Occipital lobe (tissue), 1 donor: ENCODE measurements at regions not wholly inside any gene's neighbourhood (a gene's known extent, or its start where the extent isn't known, plus 50 kb on each side); places are given as distances from the start of the nearest gene placed in this dataset.
"Not testable (repeated sequence)": the region's sequence is repeated elsewhere in the genome, so short reads cannot be mapped to it uniquely, and the experiment has no call there.

ENCODE experiments used
- DNase-seq: peaks from one replicate; lab custom pipeline; 2025; lab: John Stamatoyannopoulos, UW

DNA sequence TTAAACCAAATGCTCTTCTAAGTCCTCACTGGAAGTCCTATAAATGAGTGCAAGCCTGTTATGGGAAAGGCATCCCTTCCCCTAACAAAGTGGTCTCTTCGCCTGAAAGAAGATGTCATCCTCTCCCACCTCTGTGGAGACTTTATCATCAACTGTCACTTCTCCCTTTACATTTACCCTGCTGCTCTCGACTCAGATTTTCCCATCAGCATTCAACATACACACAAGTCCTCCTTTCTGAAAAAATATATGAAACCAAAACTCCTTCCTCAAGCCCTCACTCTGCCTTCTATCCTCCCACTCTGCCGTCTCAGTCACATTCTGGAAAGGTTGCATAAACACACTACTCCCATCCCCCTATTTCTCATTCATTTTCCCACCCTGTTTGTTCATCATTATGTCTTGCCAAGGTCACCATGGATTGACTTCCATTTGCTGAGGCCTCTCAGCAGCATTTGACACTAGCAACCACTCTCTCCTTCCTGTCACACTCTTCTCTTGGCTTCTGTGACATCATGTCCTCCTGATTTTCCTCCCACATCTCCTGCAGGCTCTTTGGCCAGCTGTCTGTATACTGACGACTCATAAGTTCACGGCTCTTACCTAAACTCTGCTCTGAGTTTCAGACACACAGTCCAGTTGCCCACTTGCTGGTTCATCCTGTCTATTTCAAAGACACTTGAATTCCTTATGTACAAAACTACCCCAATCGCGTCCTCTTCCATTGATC, 70.3 kb upstream of the SMAD3 start:
- DNase-seq = no peak

DNA sequence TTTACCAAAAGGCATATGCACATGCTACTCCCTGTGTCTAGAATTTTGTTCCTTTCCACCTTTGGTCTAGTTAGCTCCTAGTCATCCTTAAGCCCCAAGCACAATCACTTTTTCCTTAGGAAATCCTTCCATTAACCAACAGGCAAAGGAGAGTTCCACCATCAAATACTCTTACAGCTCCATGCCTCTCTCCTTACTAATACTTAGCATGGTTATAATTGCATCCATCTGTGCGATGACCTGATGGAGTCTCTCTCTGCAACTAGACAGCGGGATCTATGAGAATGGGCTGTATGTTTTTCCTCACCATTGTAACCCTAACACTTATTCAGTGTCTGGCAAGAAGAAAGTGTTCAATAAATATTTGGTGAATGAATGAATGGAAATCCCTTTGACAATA, 69.3 kb upstream of the SMAD3 start:
- no peak for DNase-seq

- DNase-seq = no peak
These were observed 68.2 kb upstream of the SMAD3 start for GRCh38 chr15:66997212-66997611.

GRCh38 chr15:66998234-66998633, 67.2 kb upstream of the SMAD3 start:
- DNase-seq = not testable (repeated sequence)

DNA sequence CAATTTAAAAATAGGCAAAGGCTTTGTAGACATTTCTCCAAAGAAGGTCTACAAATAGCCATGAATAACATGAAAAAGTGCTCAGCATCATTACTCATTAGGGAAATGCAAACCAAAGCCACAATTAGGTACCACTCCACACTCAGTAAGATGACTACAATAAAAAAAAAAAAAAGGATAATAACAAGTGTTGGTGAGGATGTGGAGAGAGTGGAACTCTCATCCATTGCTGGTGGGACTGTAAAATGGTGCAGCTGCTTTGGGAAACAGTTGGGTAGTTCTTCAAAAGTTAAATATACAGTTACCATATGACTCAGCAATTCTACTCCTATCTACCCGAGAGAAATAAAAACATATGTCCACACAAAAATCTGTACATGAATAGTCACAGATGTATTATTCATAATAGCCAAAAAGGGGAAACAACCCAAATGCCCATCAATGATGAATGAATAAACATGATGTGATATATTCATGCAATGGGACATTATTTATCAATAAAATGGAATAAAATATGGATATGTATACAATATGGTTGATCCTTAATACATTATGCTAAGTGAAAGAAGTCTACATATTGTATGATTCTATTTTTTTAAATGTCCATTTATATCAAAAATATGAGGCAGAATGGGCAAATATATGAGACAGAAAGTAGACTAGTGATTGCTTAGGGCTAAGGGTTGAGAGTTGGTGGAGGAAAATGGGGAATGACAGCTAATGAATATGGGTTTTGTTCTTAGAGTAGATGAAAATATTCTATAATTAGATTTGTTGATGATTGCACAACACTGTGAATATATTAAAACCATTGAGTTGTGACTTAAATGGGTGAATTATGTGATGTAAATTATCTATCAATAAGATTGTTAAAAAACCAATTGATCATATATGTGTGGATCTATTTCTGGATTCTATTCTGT, 66.1 kb upstream of the SMAD3 start:
- no peak for DNase-seq

- no peak for DNase-seq
These were observed 64.5 kb upstream of the SMAD3 start for GRCh38 chr15:67000896-67001295.

DNA sequence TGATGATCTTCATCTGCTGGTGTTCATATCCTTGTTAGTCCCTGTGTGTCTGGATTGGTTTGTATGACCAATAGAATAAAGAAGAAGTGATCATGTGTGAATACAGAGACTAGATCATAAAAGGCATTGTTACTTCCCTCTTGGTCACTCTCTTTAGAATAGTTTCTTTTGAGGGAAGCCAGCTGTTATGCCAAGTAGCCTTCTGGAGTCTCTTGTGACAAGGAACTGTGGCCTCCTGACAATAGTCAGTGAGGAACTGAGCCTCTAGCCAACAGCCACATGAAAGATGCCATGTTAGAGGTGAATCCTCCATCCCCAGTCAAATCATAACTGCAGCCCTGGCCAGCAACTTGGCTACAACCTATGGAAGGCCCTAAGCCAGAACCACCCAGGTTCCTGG, 63.0 kb upstream of the SMAD3 start:
- no peak for DNase-seq

DNA sequence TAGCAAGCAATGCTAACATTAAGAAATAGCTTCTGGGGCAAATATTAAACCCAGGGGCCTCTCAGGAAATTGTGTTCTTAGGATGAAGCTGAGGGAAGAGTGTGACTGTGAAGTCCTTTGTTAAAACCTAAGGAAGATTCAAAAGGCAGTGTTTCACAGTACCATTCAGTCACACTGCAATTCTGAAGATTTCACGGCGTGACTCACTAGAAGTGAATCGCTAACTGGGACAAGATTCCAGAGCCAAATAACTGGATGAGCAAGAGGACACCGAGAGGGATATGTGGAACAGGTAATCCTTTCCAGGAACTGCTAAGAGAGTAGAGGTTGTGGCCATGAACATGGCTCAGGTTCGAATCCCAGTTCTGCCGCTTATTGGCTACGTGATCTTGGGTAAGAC, 61.8 kb upstream of the SMAD3 start:
- DNase-seq = no peak

GRCh38 chr15:67004142-67004541, 61.3 kb upstream of the SMAD3 start:
- no peak for DNase-seq

GRCh38 chr15:67005294-67005996, 60.0 kb upstream of the SMAD3 start:
- no peak for DNase-seq

DNA sequence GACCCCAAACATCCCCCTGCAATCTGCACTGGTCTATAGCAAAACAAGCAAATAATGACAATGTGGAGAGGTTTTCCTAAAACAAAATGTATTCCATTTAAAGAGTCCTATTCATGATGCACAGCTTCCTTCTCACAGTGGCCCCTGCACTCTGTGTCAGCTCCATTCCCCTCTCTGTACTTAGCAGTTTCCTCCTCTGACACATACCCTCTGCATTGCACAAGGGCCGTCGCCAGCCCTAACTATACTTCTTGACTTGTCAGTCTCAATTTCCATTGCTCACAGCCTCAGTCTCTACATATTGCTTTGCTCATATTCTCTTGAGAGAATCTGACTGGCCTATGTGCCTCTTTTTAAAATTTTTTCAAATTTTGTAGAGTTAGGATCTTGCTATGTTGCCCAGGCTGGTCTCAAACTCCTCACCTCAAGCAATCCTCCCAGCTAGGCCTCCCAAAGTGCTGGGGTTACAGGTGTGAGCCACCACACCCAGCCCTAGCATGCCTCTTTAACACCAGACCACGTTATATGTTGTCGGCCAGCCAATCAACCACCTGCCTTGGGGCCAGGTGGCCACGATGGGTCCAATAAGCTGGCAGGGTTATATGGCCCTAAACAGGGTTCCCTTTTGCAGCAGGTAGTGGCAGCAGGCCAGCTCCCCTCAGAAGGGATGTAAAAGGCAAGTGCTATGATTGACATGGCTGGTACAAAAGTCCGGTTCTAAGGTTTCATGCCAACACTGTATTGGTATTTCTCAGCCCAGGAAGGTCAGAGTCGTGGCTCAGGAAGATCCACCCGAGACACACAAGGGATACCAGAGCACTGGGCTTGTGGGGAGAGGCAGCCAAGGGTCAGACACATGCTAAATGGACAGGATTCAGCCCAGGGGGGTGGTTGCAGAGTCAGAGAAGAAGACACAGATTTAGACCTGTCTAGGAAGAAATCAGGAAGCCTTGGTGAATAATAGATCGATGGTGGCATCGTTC, 59.0 kb upstream of the SMAD3 start:
- no peak for DNase-seq

GRCh38 chr15:67009576-67010569, 55.5 kb upstream of the SMAD3 start:
- DNase-seq = no peak

GRCh38 chr15:67010898-67011616, 54.3 kb upstream of the SMAD3 start:
- no peak for DNase-seq

- DNase-seq = no peak
These were observed 53.8 kb upstream of the SMAD3 start for GRCh38 chr15:67011617-67012005.

DNA sequence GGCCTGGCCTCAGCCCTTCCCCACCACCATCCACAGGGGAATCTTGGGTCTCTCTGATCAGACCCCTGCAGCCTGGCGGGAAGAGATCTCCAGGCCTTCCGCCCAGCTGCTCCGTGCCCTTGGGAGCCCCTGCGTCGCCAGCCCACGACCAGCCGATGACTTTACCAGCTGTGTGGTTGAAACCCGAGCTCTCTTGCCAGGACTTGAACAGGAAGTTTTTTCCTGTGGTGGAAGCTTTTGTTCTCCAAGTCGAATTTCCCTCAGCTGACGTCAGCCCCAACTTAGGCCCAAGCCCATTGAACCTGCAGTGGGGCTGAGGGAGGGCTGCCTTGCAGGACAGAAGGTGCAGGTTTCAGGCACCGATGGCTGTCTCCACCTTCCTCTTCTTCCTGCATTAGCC, 51.7 kb upstream of the SMAD3 start:
- no peak for DNase-seq
